GM12878 (cell line): ENCODE measurements at regions not wholly inside any gene's neighbourhood (a gene's known extent, or its start where the extent isn't known, plus 50 kb on each side); places are given as distances from the start of the nearest gene placed in this dataset.

Experiments used
- IRF3 ChIP-seq: fragments of 450-650 bp; IDR thresholded peaks from 2 replicates; pipeline ENCODE4 v1.6.1; 2014; ENCODE audit warnings: mild to moderate bottlenecking
- MEF2A ChIP-seq: IDR thresholded peaks from 2 replicates; pipeline ENCODE4 v1.6.1; 2011; ENCODE audit warnings: low read depth, mild to moderate bottlenecking, low read length, moderate library complexity; ENCODE audit not compliant: insufficient read depth
- NR2C1 ChIP-seq: fragments of 450-650 bp; IDR thresholded peaks from 2 replicates; pipeline ENCODE4 v1.6.1; 2017; ENCODE audit warnings: antibody characterized with exemption, mild to moderate bottlenecking, moderate library complexity
- ZBTB40 ChIP-seq: fragments of 450-650 bp; IDR thresholded peaks from 2 replicates; pipeline ENCODE4 v1.6.1; 2016; ENCODE audit warnings: mild to moderate bottlenecking, moderate library complexity, borderline replicate concordance
- TF ChIP-seq, protein P1 (sequence below): fragments of 450-650 bp; IDR thresholded peaks from 2 replicates; pipeline ENCODE4 v1.6.1; 2017; ENCODE audit warnings: mild to moderate bottlenecking, moderate library complexity

DNA sequence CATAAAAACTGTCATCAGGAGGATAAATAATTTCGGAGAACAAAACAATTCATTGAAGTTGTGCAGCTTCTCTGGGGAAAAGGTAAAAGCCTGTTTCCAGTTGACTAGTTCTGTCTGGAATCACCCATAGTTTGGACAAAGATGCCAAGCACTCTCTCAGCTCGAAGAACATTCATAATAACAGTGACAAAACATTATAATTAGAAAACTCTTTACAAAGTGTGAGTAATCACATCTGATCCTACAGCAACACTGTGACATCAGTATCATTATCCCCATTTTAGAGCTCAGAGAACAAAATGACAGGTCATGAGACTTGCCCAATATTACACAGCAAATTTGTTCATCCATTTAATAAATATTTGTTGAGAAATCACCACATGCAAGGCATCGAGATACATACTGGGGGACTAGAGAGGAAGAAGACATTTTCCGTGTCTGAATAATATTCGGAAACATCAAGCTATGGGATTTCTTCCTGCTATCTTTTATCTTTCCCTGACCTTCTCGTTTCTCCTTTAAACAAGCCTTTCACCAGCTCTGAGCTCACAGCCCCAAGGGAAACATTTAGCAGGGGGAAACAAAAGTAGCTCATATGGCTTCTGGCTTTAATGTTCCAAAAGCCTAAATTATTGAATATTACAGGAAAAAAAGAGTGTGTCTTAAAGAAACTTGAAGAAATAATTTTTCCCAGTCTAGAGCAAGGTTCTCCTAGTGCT is 123.3 kb upstream of the GHITM start (continued):
- TF ChIP-seq NR2C1 (no peak), IRF3 (no peak), MEF2A (no peak), ZBTB40 (no peak)
- TF ChIP-seq, protein P1, sequence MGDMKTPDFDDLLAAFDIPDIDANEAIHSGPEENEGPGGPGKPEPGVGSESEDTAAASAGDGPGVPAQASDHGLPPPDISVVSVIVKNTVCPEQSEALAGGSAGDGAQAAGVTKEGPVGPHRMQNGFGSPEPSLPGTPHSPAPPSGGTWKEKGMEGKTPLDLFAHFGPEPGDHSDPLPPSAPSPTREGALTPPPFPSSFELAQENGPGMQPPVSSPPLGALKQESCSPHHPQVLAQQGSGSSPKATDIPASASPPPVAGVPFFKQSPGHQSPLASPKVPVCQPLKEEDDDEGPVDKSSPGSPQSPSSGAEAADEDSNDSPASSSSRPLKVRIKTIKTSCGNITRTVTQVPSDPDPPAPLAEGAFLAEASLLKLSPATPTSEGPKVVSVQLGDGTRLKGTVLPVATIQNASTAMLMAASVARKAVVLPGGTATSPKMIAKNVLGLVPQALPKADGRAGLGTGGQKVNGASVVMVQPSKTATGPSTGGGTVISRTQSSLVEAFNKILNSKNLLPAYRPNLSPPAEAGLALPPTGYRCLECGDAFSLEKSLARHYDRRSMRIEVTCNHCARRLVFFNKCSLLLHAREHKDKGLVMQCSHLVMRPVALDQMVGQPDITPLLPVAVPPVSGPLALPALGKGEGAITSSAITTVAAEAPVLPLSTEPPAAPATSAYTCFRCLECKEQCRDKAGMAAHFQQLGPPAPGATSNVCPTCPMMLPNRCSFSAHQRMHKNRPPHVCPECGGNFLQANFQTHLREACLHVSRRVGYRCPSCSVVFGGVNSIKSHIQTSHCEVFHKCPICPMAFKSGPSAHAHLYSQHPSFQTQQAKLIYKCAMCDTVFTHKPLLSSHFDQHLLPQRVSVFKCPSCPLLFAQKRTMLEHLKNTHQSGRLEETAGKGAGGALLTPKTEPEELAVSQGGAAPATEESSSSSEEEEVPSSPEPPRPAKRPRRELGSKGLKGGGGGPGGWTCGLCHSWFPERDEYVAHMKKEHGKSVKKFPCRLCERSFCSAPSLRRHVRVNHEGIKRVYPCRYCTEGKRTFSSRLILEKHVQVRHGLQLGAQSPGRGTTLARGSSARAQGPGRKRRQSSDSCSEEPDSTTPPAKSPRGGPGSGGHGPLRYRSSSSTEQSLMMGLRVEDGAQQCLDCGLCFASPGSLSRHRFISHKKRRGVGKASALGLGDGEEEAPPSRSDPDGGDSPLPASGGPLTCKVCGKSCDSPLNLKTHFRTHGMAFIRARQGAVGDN: no peak
- TF ChIP-seq, all 136 proteins: peak for 0
